ENCODE measurements at regions not wholly inside any gene's neighbourhood (a gene's known extent, or its start where the extent isn't known, plus 50 kb on each side); places are given as distances from the start of the nearest gene placed in this dataset.

- H3K9ac ChIP-seq (ENCODE audit: insufficient read length, low read depth), result no peak overlapping the region
- DNase-seq (ENCODE audit: low read depth, low spot score), result no peak
- no peak for TF ChIP-seq SUZ12 (IDR thresholded peaks at IDR 0.05; ENCODE audit: extremely low read depth, insufficient read depth, insufficient read length)
- TF ChIP-seq YY1 (IDR thresholded peaks at IDR 0.05; ENCODE audit: insufficient read depth, insufficient read length), result no peak
- TF ChIP-seq ZNF274 (IDR thresholded peaks at IDR 0.05; ENCODE audit: low read depth, low read length), result no peak
- H3K36me3 ChIP-seq (ENCODE audit: insufficient read depth, insufficient read length, low read length), result no peaks in the 10 kb centered on the region
- H3K9me3 ChIP-seq (ENCODE audit: insufficient read depth, low read length), result peaks cover 24% of the 10 kb centered on the region
- H3K4me1 ChIP-seq (ENCODE audit: insufficient read depth, insufficient read length), result no peaks in the 10 kb centered on the region
- no peak overlapping the region for H3K4me3 ChIP-seq (ENCODE audit: insufficient read length, low read depth)
- H3K27me3 ChIP-seq (ENCODE audit: insufficient read depth, insufficient read length), result no peaks in the 10 kb centered on the region
Measured at GRCh38 chr12:59252731-59253130, 332.4 kb upstream of the LRIG3 start.

GRCh38 chr12:59250766-59251165 lies 330.5 kb upstream of the LRIG3 start:
- Histone ChIP-seq H3K36me3 (ENCODE audit: insufficient read depth, insufficient read length, low read length) (no peaks in the 10 kb centered on the region), H3K27me3 (ENCODE audit: insufficient read depth, insufficient read length) (no peaks in the 10 kb centered on the region), H3K4me3 (ENCODE audit: insufficient read length, low read depth) (no peak overlapping the region), H3K9ac (ENCODE audit: insufficient read length, low read depth) (no peak overlapping the region), H3K4me1 (ENCODE audit: insufficient read depth, insufficient read length) (no peaks in the 10 kb centered on the region), H3K9me3 (ENCODE audit: insufficient read depth, low read length) (peaks cover 24% of the 10 kb centered on the region)
- TF ChIP-seq ZNF274 (IDR thresholded peaks at IDR 0.05; ENCODE audit: low read depth, low read length), result no peak
- no peak for TF ChIP-seq SUZ12 (IDR thresholded peaks at IDR 0.05; ENCODE audit: extremely low read depth, insufficient read depth, insufficient read length)
- no peak for TF ChIP-seq YY1 (IDR thresholded peaks at IDR 0.05; ENCODE audit: insufficient read depth, insufficient read length)
- no peak for DNase-seq (ENCODE audit: low read depth, low spot score)

- no peaks in the 10 kb centered on the region for H3K4me1 ChIP-seq (ENCODE audit: insufficient read depth, insufficient read length)
- TF ChIP-seq SUZ12 (IDR thresholded peaks at IDR 0.05; ENCODE audit: extremely low read depth, insufficient read depth, insufficient read length), result no peak
- TF ChIP-seq YY1 (IDR thresholded peaks at IDR 0.05; ENCODE audit: insufficient read depth, insufficient read length), result no peak
- no peak for TF ChIP-seq ZNF274 (IDR thresholded peaks at IDR 0.05; ENCODE audit: low read depth, low read length)
- H3K36me3 ChIP-seq (ENCODE audit: insufficient read depth, insufficient read length, low read length), result no peaks in the 10 kb centered on the region
- no peak for DNase-seq (ENCODE audit: low read depth, low spot score)
- no peak overlapping the region for H3K9ac ChIP-seq (ENCODE audit: insufficient read length, low read depth)
- no peaks in the 10 kb centered on the region for H3K27me3 ChIP-seq (ENCODE audit: insufficient read depth, insufficient read length)
- no peaks in the 10 kb centered on the region for H3K9me3 ChIP-seq (ENCODE audit: insufficient read depth, low read length)
- no peak overlapping the region for H3K4me3 ChIP-seq (ENCODE audit: insufficient read length, low read depth)
Measured at GRCh38 chr12:59240048-59240447, 319.7 kb upstream of the LRIG3 start.

- no peak overlapping the region for H3K4me3 ChIP-seq (ENCODE audit: insufficient read length, low read depth)
- no peaks in the 10 kb centered on the region for H3K4me1 ChIP-seq (ENCODE audit: insufficient read depth, insufficient read length)
- no peak for DNase-seq (ENCODE audit: low read depth, low spot score)
- no peaks in the 10 kb centered on the region for H3K9me3 ChIP-seq (ENCODE audit: insufficient read depth, low read length)
- H3K36me3 ChIP-seq (ENCODE audit: insufficient read depth, insufficient read length, low read length), result no peaks in the 10 kb centered on the region
- no peak overlapping the region for H3K9ac ChIP-seq (ENCODE audit: insufficient read length, low read depth)
- TF ChIP-seq YY1 (IDR thresholded peaks at IDR 0.05; ENCODE audit: insufficient read depth, insufficient read length) (no peak), SUZ12 (IDR thresholded peaks at IDR 0.05; ENCODE audit: extremely low read depth, insufficient read depth, insufficient read length) (no peak), ZNF274 (IDR thresholded peaks at IDR 0.05; ENCODE audit: low read depth, low read length) (no peak)
- H3K27me3 ChIP-seq (ENCODE audit: insufficient read depth, insufficient read length), result no peaks in the 10 kb centered on the region
Measured at GRCh38 chr12:59234391-59234790, 314.1 kb upstream of the LRIG3 start.

- H3K9ac ChIP-seq (ENCODE audit: insufficient read length, low read depth), result no peak overlapping the region
- H3K4me3 ChIP-seq (ENCODE audit: insufficient read length, low read depth), result no peak overlapping the region
- no peaks in the 10 kb centered on the region for H3K9me3 ChIP-seq (ENCODE audit: insufficient read depth, low read length)
- H3K4me1 ChIP-seq (ENCODE audit: insufficient read depth, insufficient read length), result no peaks in the 10 kb centered on the region
- no peaks in the 10 kb centered on the region for H3K27me3 ChIP-seq (ENCODE audit: insufficient read depth, insufficient read length)
- no peaks in the 10 kb centered on the region for H3K36me3 ChIP-seq (ENCODE audit: insufficient read depth, insufficient read length, low read length)
- DNase-seq (ENCODE audit: low read depth, low spot score), result no peak
- TF ChIP-seq SUZ12 (IDR thresholded peaks at IDR 0.05; ENCODE audit: extremely low read depth, insufficient read depth, insufficient read length) (no peak), YY1 (IDR thresholded peaks at IDR 0.05; ENCODE audit: insufficient read depth, insufficient read length) (no peak), ZNF274 (IDR thresholded peaks at IDR 0.05; ENCODE audit: low read depth, low read length) (no peak)
Measured at GRCh38 chr12:59230334-59230733, 310.0 kb upstream of the LRIG3 start.

GRCh38 chr12:59219148-59219547 lies 298.8 kb upstream of the LRIG3 start:
- no peak overlapping the region for H3K4me3 ChIP-seq (ENCODE audit: insufficient read length, low read depth)
- TF ChIP-seq SUZ12 (IDR thresholded peaks at IDR 0.05; ENCODE audit: extremely low read depth, insufficient read depth, insufficient read length) (no peak), ZNF274 (IDR thresholded peaks at IDR 0.05; ENCODE audit: low read depth, low read length) (no peak), YY1 (IDR thresholded peaks at IDR 0.05; ENCODE audit: insufficient read depth, insufficient read length) (no peak)
- H3K36me3 ChIP-seq (ENCODE audit: insufficient read depth, insufficient read length, low read length), result no peaks in the 10 kb centered on the region
- H3K27me3 ChIP-seq (ENCODE audit: insufficient read depth, insufficient read length), result no peaks in the 10 kb centered on the region
- no peak for DNase-seq (ENCODE audit: low read depth, low spot score)
- no peak overlapping the region for H3K9ac ChIP-seq (ENCODE audit: insufficient read length, low read depth)
- no peaks in the 10 kb centered on the region for H3K9me3 ChIP-seq (ENCODE audit: insufficient read depth, low read length)
- no peaks in the 10 kb centered on the region for H3K4me1 ChIP-seq (ENCODE audit: insufficient read depth, insufficient read length)

- TF ChIP-seq ZNF274 (IDR thresholded peaks at IDR 0.05; ENCODE audit: low read depth, low read length) (no peak), YY1 (IDR thresholded peaks at IDR 0.05; ENCODE audit: insufficient read depth, insufficient read length) (no peak), SUZ12 (IDR thresholded peaks at IDR 0.05; ENCODE audit: extremely low read depth, insufficient read depth, insufficient read length) (no peak)
- no peak overlapping the region for H3K9ac ChIP-seq (ENCODE audit: insufficient read length, low read depth)
- H3K27me3 ChIP-seq (ENCODE audit: insufficient read depth, insufficient read length), result no peaks in the 10 kb centered on the region
- no peaks in the 10 kb centered on the region for H3K36me3 ChIP-seq (ENCODE audit: insufficient read depth, insufficient read length, low read length)
- no peaks in the 10 kb centered on the region for H3K4me1 ChIP-seq (ENCODE audit: insufficient read depth, insufficient read length)
- H3K9me3 ChIP-seq (ENCODE audit: insufficient read depth, low read length), result no peaks in the 10 kb centered on the region
- no peak overlapping the region for H3K4me3 ChIP-seq (ENCODE audit: insufficient read length, low read depth)
- DNase-seq (ENCODE audit: low read depth, low spot score), result no peak
Measured at GRCh38 chr12:59196989-59197388, 276.7 kb upstream of the LRIG3 start.

Measured in NT2/D1 (cell line).